ENCODE measurements at regions not wholly inside any gene's neighbourhood (a gene's known extent, or its start where the extent isn't known, plus 50 kb on each side); places are given as distances from the start of the nearest gene placed in this dataset.

DNA sequence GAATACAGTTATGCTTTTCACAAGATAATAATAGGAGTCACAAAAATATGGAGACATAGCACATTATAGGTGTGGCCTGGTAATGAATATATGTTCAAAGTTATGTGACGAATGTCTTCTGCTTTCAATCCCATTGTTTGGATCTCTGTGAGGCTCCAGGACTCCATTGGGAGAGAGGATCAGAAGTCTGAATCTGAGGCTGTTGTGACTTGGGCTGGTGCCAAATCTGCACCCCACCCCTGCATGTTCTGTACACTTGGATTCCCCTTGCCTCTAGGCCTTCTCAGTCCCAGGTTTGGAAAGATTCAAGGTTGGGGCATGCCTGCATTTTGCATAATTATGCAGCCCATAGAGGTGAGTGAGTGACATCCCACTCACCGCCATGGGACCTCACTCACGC is 103.1 kb upstream of the MGAT5 start:
- Histone ChIP-seq H4K91ac (ENCODE audit: low read depth, low read length, poor library complexity) (no peak overlapping the region), H3K4me2 (ENCODE audit: insufficient read depth, low read length, poor library complexity, severe bottlenecking) (no peak overlapping the region), H3K27ac (replicated peaks; ENCODE audit: low read length) (no peak overlapping the region), H2BK15ac (ENCODE audit: low read length) (no peak overlapping the region), H3K27me3 (ENCODE audit: control insufficient read depth in 3 of 3, insufficient read depth in 3 of 3, low read depth in 1 of 3, low read length in 3 of 3) (no peaks in the 10 kb centered on the region), H3K4me3 (ENCODE audit: low read length in 2 of 2) (no peak overlapping the region), H2BK120ac (ENCODE audit: low read depth, low read length) (no peak overlapping the region), H3K4ac (ENCODE audit: low read length) (no peak overlapping the region), H2BK5ac (ENCODE audit: low read length) (no peak overlapping the region), H3K36me3 (replicated peaks in 1 of 2; ENCODE audit: control insufficient read depth in 2 of 2, insufficient read depth in 2 of 2, low read length in 2 of 2) (peaks cover 0 to under 1% of the 10 kb centered on the region in 2 donors), H3K4me1 (ENCODE audit: control insufficient read depth in 2 of 2, insufficient read depth in 1 of 2, low read depth in 1 of 2, low read length in 2 of 2) (peaks cover 5 to 10% of the 10 kb centered on the region in 2 donors), H3K9ac (ENCODE audit: low read depth, low read length, poor library complexity) (no peak overlapping the region), H3K14ac (ENCODE audit: low read length) (no peak overlapping the region), H2AFZ (ENCODE audit: low read length) (no peak overlapping the region), H3K79me1 (ENCODE audit: low read depth, low read length) (peaks cover 4% of the 10 kb centered on the region), H4K8ac (ENCODE audit: low read depth, low read length) (no peak overlapping the region), H3K18ac (ENCODE audit: low read length) (no peak overlapping the region), H3K9me3 (replicated peaks in 1 of 2; ENCODE audit: control insufficient read depth in 2 of 2, insufficient read depth in 1 of 2, low read depth in 1 of 2, low read length in 2 of 2) (peaks cover 0 to 2% of the 10 kb centered on the region in 2 donors), H3K23ac (ENCODE audit: low read depth, low read length, poor library complexity) (no peak overlapping the region), H2AK5ac (ENCODE audit: low read depth, low read length) (no peak overlapping the region), H2BK12ac (ENCODE audit: low read length) (no peak overlapping the region)
- DNase-seq (ENCODE audit: low spot score) = no peak
- no CpG with 5 or more reads among the region's 3 CpGs for WGBS, 2 donors (ENCODE audit: extremely low coverage in 2 of 2, insufficient read length in 2 of 2, insufficient replicate concordance in 1 of 2)

- H3K79me1 ChIP-seq (ENCODE audit: low read depth, low read length) = peaks cover 5% of the 10 kb centered on the region
- no peak overlapping the region for H3K23ac ChIP-seq (ENCODE audit: low read depth, low read length, poor library complexity)
- no peak overlapping the region for H3K4me3 ChIP-seq (ENCODE audit: low read length in 2 of 2)
- no peak overlapping the region for H4K91ac ChIP-seq (ENCODE audit: low read depth, low read length, poor library complexity)
- DNase-seq (ENCODE audit: low spot score) = no peak
- H3K9me3 ChIP-seq (replicated peaks in 1 of 2; ENCODE audit: control insufficient read depth in 2 of 2, insufficient read depth in 1 of 2, low read depth in 1 of 2, low read length in 2 of 2) = peaks cover 0 to 10% of the 10 kb centered on the region in 2 donors
- H4K8ac ChIP-seq (ENCODE audit: low read depth, low read length) = no peak overlapping the region
- no CpG with 5 or more reads among the region's 23 CpGs for WGBS, 2 donors (ENCODE audit: extremely low coverage in 2 of 2, insufficient read length in 2 of 2, insufficient replicate concordance in 1 of 2)
- no peak overlapping the region for H2BK120ac ChIP-seq (ENCODE audit: low read depth, low read length)
- H3K36me3 ChIP-seq (replicated peaks in 1 of 2; ENCODE audit: control insufficient read depth in 2 of 2, insufficient read depth in 2 of 2, low read length in 2 of 2) = peaks cover 0 to 7% of the 10 kb centered on the region in 2 donors
- H3K27me3 ChIP-seq (ENCODE audit: control insufficient read depth in 3 of 3, insufficient read depth in 3 of 3, low read depth in 1 of 3, low read length in 3 of 3) = no peaks in the 10 kb centered on the region
- H3K18ac ChIP-seq (ENCODE audit: low read length) = no peak overlapping the region
- H2BK5ac ChIP-seq (ENCODE audit: low read length) = no peak overlapping the region
- H2BK15ac ChIP-seq (ENCODE audit: low read length) = no peak overlapping the region
- no peak overlapping the region for H3K4ac ChIP-seq (ENCODE audit: low read length)
- no peak overlapping the region for H2AK5ac ChIP-seq (ENCODE audit: low read depth, low read length)
- H3K4me1 ChIP-seq (ENCODE audit: control insufficient read depth in 2 of 2, insufficient read depth in 1 of 2, low read depth in 1 of 2, low read length in 2 of 2) = peaks cover 0 to 9% of the 10 kb centered on the region in 2 donors
- no peak overlapping the region for H2BK12ac ChIP-seq (ENCODE audit: low read length)
- no peak overlapping the region for H2AFZ ChIP-seq (ENCODE audit: low read length)
- H3K4me2 ChIP-seq (ENCODE audit: insufficient read depth, low read length, poor library complexity, severe bottlenecking) = no peak overlapping the region
- no peak overlapping the region for H3K27ac ChIP-seq (replicated peaks; ENCODE audit: low read length)
- no peak overlapping the region for H3K9ac ChIP-seq (ENCODE audit: low read depth, low read length, poor library complexity)
- H3K14ac ChIP-seq (ENCODE audit: low read length) = no peak overlapping the region
Measured at GRCh38 chr2:134152045-134153010, 101.5 kb upstream of the MGAT5 start.

GRCh38 chr2:134153294-134153880 is 100.5 kb upstream of the MGAT5 start:
- Histone ChIP-seq H3K4ac (ENCODE audit: low read length) (no peak overlapping the region), H3K79me1 (ENCODE audit: low read depth, low read length) (peaks cover 8% of the 10 kb centered on the region), H2BK120ac (ENCODE audit: low read depth, low read length) (no peak overlapping the region), H3K4me1 (ENCODE audit: control insufficient read depth in 2 of 2, insufficient read depth in 1 of 2, low read depth in 1 of 2, low read length in 2 of 2) (peaks cover under 1 to 9% of the 10 kb centered on the region in 2 donors), H2BK12ac (ENCODE audit: low read length) (no peak overlapping the region), H3K14ac (ENCODE audit: low read length) (no peak overlapping the region), H4K8ac (ENCODE audit: low read depth, low read length) (no peak overlapping the region), H2AFZ (ENCODE audit: low read length) (no peak overlapping the region), H3K23ac (ENCODE audit: low read depth, low read length, poor library complexity) (no peak overlapping the region), H3K9ac (ENCODE audit: low read depth, low read length, poor library complexity) (no peak overlapping the region), H4K91ac (ENCODE audit: low read depth, low read length, poor library complexity) (no peak overlapping the region), H3K9me3 (replicated peaks in 1 of 2; ENCODE audit: control insufficient read depth in 2 of 2, insufficient read depth in 1 of 2, low read depth in 1 of 2, low read length in 2 of 2) (peaks cover 0 to 14% of the 10 kb centered on the region in 2 donors), H3K4me3 (ENCODE audit: low read length in 2 of 2) (no peak overlapping the region), H2BK15ac (ENCODE audit: low read length) (no peak overlapping the region), H2BK5ac (ENCODE audit: low read length) (no peak overlapping the region), H3K27me3 (ENCODE audit: control insufficient read depth in 3 of 3, insufficient read depth in 3 of 3, low read depth in 1 of 3, low read length in 3 of 3) (no peaks in the 10 kb centered on the region), H3K4me2 (ENCODE audit: insufficient read depth, low read length, poor library complexity, severe bottlenecking) (no peak overlapping the region), H3K36me3 (replicated peaks in 1 of 2; ENCODE audit: control insufficient read depth in 2 of 2, insufficient read depth in 2 of 2, low read length in 2 of 2) (peaks cover 0 to 7% of the 10 kb centered on the region in 2 donors), H3K27ac (replicated peaks; ENCODE audit: low read length) (no peak overlapping the region), H2AK5ac (ENCODE audit: low read depth, low read length) (no peak overlapping the region), H3K18ac (ENCODE audit: low read length) (no peak overlapping the region)
- no CpG with 5 or more reads among the region's 7 CpGs for WGBS, 2 donors (ENCODE audit: extremely low coverage in 2 of 2, insufficient read length in 2 of 2, insufficient replicate concordance in 1 of 2)
- DNase-seq (ENCODE audit: low spot score) = no peak

DNA sequence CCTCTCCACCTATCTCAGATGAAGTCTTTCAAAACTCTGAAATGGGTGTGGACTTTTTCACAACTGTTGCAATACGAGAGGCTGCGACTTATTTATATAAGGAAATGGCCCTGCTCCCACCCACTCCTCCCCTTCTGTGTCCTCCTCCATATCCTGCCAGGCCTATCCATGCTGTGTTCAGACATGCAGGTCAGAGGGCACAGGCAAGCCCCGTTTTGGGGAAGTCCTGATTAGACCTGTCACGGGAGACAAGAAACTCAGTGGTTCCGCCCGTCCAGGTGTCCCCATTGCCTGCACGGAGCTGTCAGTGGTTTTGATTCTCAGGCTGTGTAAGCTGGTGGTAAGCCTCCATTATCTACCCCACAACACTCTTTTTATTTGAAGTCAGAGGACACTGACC is 99.6 kb upstream of the MGAT5 start:
- Histone ChIP-seq H3K79me1 (ENCODE audit: low read depth, low read length) (peaks cover 6% of the 10 kb centered on the region), H2BK120ac (ENCODE audit: low read depth, low read length) (no peak overlapping the region), H2AFZ (ENCODE audit: low read length) (no peak overlapping the region), H4K8ac (ENCODE audit: low read depth, low read length) (no peak overlapping the region), H3K14ac (ENCODE audit: low read length) (no peak overlapping the region), H2AK5ac (ENCODE audit: low read depth, low read length) (no peak overlapping the region), H3K4me3 (ENCODE audit: low read length in 2 of 2) (no peak overlapping the region), H2BK5ac (ENCODE audit: low read length) (no peak overlapping the region), H3K4me2 (ENCODE audit: insufficient read depth, low read length, poor library complexity, severe bottlenecking) (no peak overlapping the region), H3K27ac (replicated peaks; ENCODE audit: low read length) (no peak overlapping the region), H3K4me1 (ENCODE audit: control insufficient read depth in 2 of 2, insufficient read depth in 1 of 2, low read depth in 1 of 2, low read length in 2 of 2) (peaks cover 8 to 9% of the 10 kb centered on the region in 2 donors), H3K4ac (ENCODE audit: low read length) (no peak overlapping the region), H3K9ac (ENCODE audit: low read depth, low read length, poor library complexity) (no peak overlapping the region), H2BK12ac (ENCODE audit: low read length) (no peak overlapping the region), H3K18ac (ENCODE audit: low read length) (no peak overlapping the region), H2BK15ac (ENCODE audit: low read length) (no peak overlapping the region), H3K27me3 (ENCODE audit: control insufficient read depth in 3 of 3, insufficient read depth in 3 of 3, low read depth in 1 of 3, low read length in 3 of 3) (no peaks in the 10 kb centered on the region), H4K91ac (ENCODE audit: low read depth, low read length, poor library complexity) (no peak overlapping the region), H3K36me3 (replicated peaks in 1 of 2; ENCODE audit: control insufficient read depth in 2 of 2, insufficient read depth in 2 of 2, low read length in 2 of 2) (peaks cover 0 to 7% of the 10 kb centered on the region in 2 donors), H3K23ac (ENCODE audit: low read depth, low read length, poor library complexity) (no peak overlapping the region), H3K9me3 (replicated peaks in 1 of 2; ENCODE audit: control insufficient read depth in 2 of 2, insufficient read depth in 1 of 2, low read depth in 1 of 2, low read length in 2 of 2) (peaks cover 0 to 14% of the 10 kb centered on the region in 2 donors)
- no CpG with 5 or more reads among the region's 7 CpGs for WGBS, 2 donors (ENCODE audit: extremely low coverage in 2 of 2, insufficient read length in 2 of 2, insufficient replicate concordance in 1 of 2)
- DNase-seq (ENCODE audit: low spot score) = no peak

Data from neuronal stem cell (in vitro differentiated cells).